Inflammatory macrophage (primary cell): ENCODE measurements at regions not wholly inside any gene's neighbourhood (a gene's known extent, or its start where the extent isn't known, plus 50 kb on each side); places are given as distances from the start of the nearest gene placed in this dataset.

Experiments used
- DNase-seq, 2 donors: peaks; one replicate each; pipeline ENCODE4 v3.0.0-alpha.2; 2020 to 2022

- no peak for DNase-seq
These were observed 625.4 kb downstream of the BRD1 start for GRCh38 chr22:49202226-49202625.

- no peak for DNase-seq
These were observed 626.4 kb downstream of the BRD1 start for GRCh38 chr22:49201046-49201970.

- no peak for DNase-seq
These were observed 628.4 kb downstream of the BRD1 start for GRCh38 chr22:49199224-49199623.

GRCh38 chr22:49198705-49199084 is 629.0 kb downstream of the BRD1 start:
- DNase-seq = no peak

GRCh38 chr22:49197986-49198704 is 629.5 kb downstream of the BRD1 start:
- no peak for DNase-seq

GRCh38 chr22:49197505-49197904 is 630.2 kb downstream of the BRD1 start:
- DNase-seq = no peak

- DNase-seq = no peak
These were observed 631.6 kb downstream of the BRD1 start for GRCh38 chr22:49196046-49196511.

- no peak for DNase-seq
These were observed 632.0 kb downstream of the BRD1 start for GRCh38 chr22:49195636-49196035.

- DNase-seq = no peak
These were observed 633.7 kb downstream of the BRD1 start for GRCh38 chr22:49193901-49194465.

GRCh38 chr22:49193348-49193747 is 634.3 kb downstream of the BRD1 start:
- no peak for DNase-seq

- DNase-seq = no peak
These were observed 634.8 kb downstream of the BRD1 start for GRCh38 chr22:49192857-49193250.

GRCh38 chr22:49192180-49192856 is 635.4 kb downstream of the BRD1 start:
- DNase-seq = no peak

GRCh38 chr22:49191506-49191980 is 636.1 kb downstream of the BRD1 start:
- no peak for DNase-seq

- no peak for DNase-seq
These were observed 636.7 kb downstream of the BRD1 start for GRCh38 chr22:49190816-49191505.

GRCh38 chr22:49189871-49190270 is 637.8 kb downstream of the BRD1 start:
- no peak for DNase-seq

- DNase-seq = no peak
These were observed 639.1 kb downstream of the BRD1 start for GRCh38 chr22:49188591-49188990.

GRCh38 chr22:49188091-49188490 is 639.6 kb downstream of the BRD1 start:
- DNase-seq = no peak

GRCh38 chr22:49186762-49187161 is 640.9 kb downstream of the BRD1 start:
- DNase-seq = no peak

- no peak for DNase-seq
These were observed 641.4 kb downstream of the BRD1 start for GRCh38 chr22:49186293-49186692.

GRCh38 chr22:49185312-49185969 is 642.2 kb downstream of the BRD1 start:
- no peak for DNase-seq

GRCh38 chr22:49184736-49185135 is 642.9 kb downstream of the BRD1 start:
- DNase-seq = no peak

GRCh38 chr22:49183826-49184216 is 643.9 kb downstream of the BRD1 start:
- DNase-seq = no peak
